ENCODE measurements at regions not wholly inside any gene's neighbourhood (a gene's known extent, or its start where the extent isn't known, plus 50 kb on each side); places are given as distances from the start of the nearest gene placed in this dataset.

- TF ChIP-seq, protein P1, sequence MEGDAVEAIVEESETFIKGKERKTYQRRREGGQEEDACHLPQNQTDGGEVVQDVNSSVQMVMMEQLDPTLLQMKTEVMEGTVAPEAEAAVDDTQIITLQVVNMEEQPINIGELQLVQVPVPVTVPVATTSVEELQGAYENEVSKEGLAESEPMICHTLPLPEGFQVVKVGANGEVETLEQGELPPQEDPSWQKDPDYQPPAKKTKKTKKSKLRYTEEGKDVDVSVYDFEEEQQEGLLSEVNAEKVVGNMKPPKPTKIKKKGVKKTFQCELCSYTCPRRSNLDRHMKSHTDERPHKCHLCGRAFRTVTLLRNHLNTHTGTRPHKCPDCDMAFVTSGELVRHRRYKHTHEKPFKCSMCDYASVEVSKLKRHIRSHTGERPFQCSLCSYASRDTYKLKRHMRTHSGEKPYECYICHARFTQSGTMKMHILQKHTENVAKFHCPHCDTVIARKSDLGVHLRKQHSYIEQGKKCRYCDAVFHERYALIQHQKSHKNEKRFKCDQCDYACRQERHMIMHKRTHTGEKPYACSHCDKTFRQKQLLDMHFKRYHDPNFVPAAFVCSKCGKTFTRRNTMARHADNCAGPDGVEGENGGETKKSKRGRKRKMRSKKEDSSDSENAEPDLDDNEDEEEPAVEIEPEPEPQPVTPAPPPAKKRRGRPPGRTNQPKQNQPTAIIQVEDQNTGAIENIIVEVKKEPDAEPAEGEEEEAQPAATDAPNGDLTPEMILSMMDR (conservative IDR thresholded peaks at IDR 0.05 in 1 of 2, IDR thresholded peaks at IDR 0.05 in 1 of 2; ENCODE audit: low read depth in 1 of 2, low read length in 2 of 2) = no peak
- no peak for TF ChIP-seq EZH2 (IDR thresholded peaks at IDR 0.05; ENCODE audit: low read length, missing control alignments)
Measured at GRCh38 chr22:36079041-36079440, 50.4 kb upstream of the RBFOX2 start.
